Mesendoderm (in vitro differentiated cells): ENCODE measurements at regions not wholly inside any gene's neighbourhood (a gene's known extent, or its start where the extent isn't known, plus 50 kb on each side); places are given as distances from the start of the nearest gene placed in this dataset.

ENCODE experiments used
- DNase-seq: peaks from one replicate; pipeline ENCODE4 v3.0.0; 2013
- H2AK5ac ChIP-seq: 2 replicates; pipeline ENCODE4 v1.6.1; 2013; ENCODE audit warnings: low read length, inconsistent platforms
- H2BK120ac ChIP-seq: 2 replicates; pipeline ENCODE4 v1.6.1; 2013; ENCODE audit warnings: low read depth, mild to moderate bottlenecking, low read length, moderate library complexity, mixed read lengths
- H2BK15ac ChIP-seq: replicated peaks from 2 replicates; pipeline ENCODE4 v1.6.1; 2013; ENCODE audit warnings: low read depth, mild to moderate bottlenecking, moderate library complexity
- H2BK5ac ChIP-seq: 2 replicates; pipeline ENCODE4 v1.6.1; 2013; ENCODE audit warnings: low read length, inconsistent platforms
- H3K18ac ChIP-seq: 2 replicates; pipeline ENCODE4 v1.6.1; 2013; ENCODE audit warnings: mild to moderate bottlenecking, low read length, mixed read lengths
- H3K23ac ChIP-seq: one replicate; pipeline ENCODE4 v1.6.1; 2013; ENCODE audit warnings: low read length
- H3K27ac ChIP-seq: 2 replicates; pipeline ENCODE4 v1.5.1; 2013; ENCODE audit warnings: low read depth, mild to moderate bottlenecking, inconsistent platforms, low read length, moderate library complexity
- H3K27me3 ChIP-seq: 2 replicates; pipeline ENCODE4 v1.6.1; 2013; ENCODE audit warnings: low read length, control low read depth, mild to moderate bottlenecking, inconsistent platforms; ENCODE audit not compliant: insufficient read depth, poor library complexity
- H3K36me3 ChIP-seq: 2 replicates; pipeline ENCODE4 v1.6.1; 2013; ENCODE audit warnings: low read length, inconsistent platforms; ENCODE audit not compliant: control insufficient read depth, insufficient read depth
- H3K4ac ChIP-seq: one replicate; pipeline ENCODE4 v1.6.1; 2013; ENCODE audit warnings: low read depth, mild to moderate bottlenecking, low read length, moderate library complexity
- H3K4me1 ChIP-seq: 2 replicates; pipeline ENCODE4 v1.6.1; 2013; ENCODE audit warnings: low read depth, low read length, inconsistent platforms; ENCODE audit not compliant: control insufficient read depth
- H3K4me2 ChIP-seq: 2 replicates; pipeline ENCODE4 v1.6.1; 2013; ENCODE audit warnings: low read length
- H3K4me3 ChIP-seq: 2 replicates; pipeline ENCODE4 v1.5.1; 2013; ENCODE audit warnings: mild to moderate bottlenecking, low read length
- H3K56ac ChIP-seq: one replicate; pipeline ENCODE4 v1.6.1; 2013; ENCODE audit warnings: low read length
- H3K79me1 ChIP-seq: 2 replicates; pipeline ENCODE4 v1.6.1; 2013; ENCODE audit warnings: low read length, inconsistent platforms
- H3K79me2 ChIP-seq: 2 replicates; pipeline ENCODE4 v1.6.1; 2013; ENCODE audit warnings: mild to moderate bottlenecking, low read length; ENCODE audit not compliant: control insufficient read depth, insufficient read depth
- H3K9ac ChIP-seq: 2 replicates; pipeline ENCODE4 v1.6.1; 2013; ENCODE audit warnings: low read length, inconsistent platforms
- H4K5ac ChIP-seq: one replicate; pipeline ENCODE4 v1.6.1; 2013; ENCODE audit warnings: low read length
- H4K8ac ChIP-seq: one replicate; pipeline ENCODE4 v1.6.1; 2013; ENCODE audit warnings: low read depth, mild to moderate bottlenecking, control low read depth, low read length, moderate library complexity
- WGBS: extraction: QIAGEN DNeasy Blood & Tissue Kit; methylation state at CpG from one replicate; pipeline ENCODE4 v1.1.7; 2013; ENCODE audit warnings: low lambda C conversion rate, missing lambda C conversion rate; ENCODE audit not compliant: insufficient coverage; ENCODE audit errors: extremely low coverage; 5-methylcytosine and 5-hydroxymethylcytosine counted together

GRCh38 chr9:89933578-89933977 is 328.8 kb downstream of the GADD45G start:
- Histone ChIP-seq H3K79me1 (no peaks in the 10 kb centered on the region), H3K4me2 (no peak overlapping the region), H3K4ac (no peak overlapping the region), H3K27ac (no peak overlapping the region), H3K36me3 (no peaks in the 10 kb centered on the region), H2BK15ac (no peak overlapping the region), H3K9ac (no peak overlapping the region), H3K18ac (no peak overlapping the region), H4K5ac (no peak overlapping the region), H3K56ac (no peak overlapping the region), H2AK5ac (no peak overlapping the region), H3K23ac (no peak overlapping the region), H4K8ac (no peak overlapping the region), H2BK120ac (no peak overlapping the region), H3K79me2 (no peaks in the 10 kb centered on the region), H3K4me1 (no peaks in the 10 kb centered on the region), H3K27me3 (no peaks in the 10 kb centered on the region), H2BK5ac (no peak overlapping the region), H3K4me3 (no peak overlapping the region)
- WGBS = no CpG with 5 or more reads among the region's 4 CpGs
- no peak for DNase-seq

- Histone ChIP-seq H3K79me2 (no peaks in the 10 kb centered on the region), H3K9ac (no peak overlapping the region), H3K27ac (no peak overlapping the region), H3K79me1 (no peaks in the 10 kb centered on the region), H3K4ac (no peak overlapping the region), H2BK5ac (no peak overlapping the region), H2BK15ac (no peak overlapping the region), H3K4me3 (no peak overlapping the region), H3K23ac (no peak overlapping the region), H3K56ac (no peak overlapping the region), H2BK120ac (no peak overlapping the region), H4K5ac (no peak overlapping the region), H3K18ac (no peak overlapping the region), H3K4me1 (no peaks in the 10 kb centered on the region), H3K36me3 (no peaks in the 10 kb centered on the region), H4K8ac (no peak overlapping the region), H3K4me2 (no peak overlapping the region), H2AK5ac (no peak overlapping the region), H3K27me3 (no peaks in the 10 kb centered on the region)
- no CpG with 5 or more reads among the region's 6 CpGs for WGBS
- no peak for DNase-seq
Measured at GRCh38 chr9:89935115-89935514, 330.3 kb downstream of the GADD45G start.

DNA sequence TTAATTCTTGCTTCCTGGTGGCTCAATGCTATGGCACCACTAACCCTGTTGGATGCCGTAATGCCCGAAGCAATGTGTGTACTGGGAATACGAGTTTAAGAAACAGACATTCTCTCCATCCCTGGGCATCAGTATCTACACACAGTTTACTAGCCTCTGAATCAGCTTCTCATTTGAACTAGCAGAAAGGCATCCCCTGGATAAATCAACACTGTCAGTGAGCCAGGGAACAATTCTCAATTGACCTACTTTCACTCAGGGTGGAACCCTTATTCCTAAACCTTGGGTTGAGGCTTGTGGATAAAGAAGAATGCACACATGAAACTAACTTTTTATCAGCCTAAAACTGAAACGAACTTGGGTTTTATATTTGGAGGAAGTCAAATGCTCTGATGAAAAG is 331.0 kb downstream of the GADD45G start:
- DNase-seq = no peak
- H3K79me1 ChIP-seq = no peaks in the 10 kb centered on the region
- no peak overlapping the region for H3K18ac ChIP-seq
- H3K4me1 ChIP-seq = no peaks in the 10 kb centered on the region
- H3K56ac ChIP-seq = no peak overlapping the region
- H3K4me3 ChIP-seq = no peak overlapping the region
- no peak overlapping the region for H2AK5ac ChIP-seq
- no peak overlapping the region for H3K23ac ChIP-seq
- H3K27ac ChIP-seq = no peak overlapping the region
- no CpG with 5 or more reads among the region's 4 CpGs for WGBS
- H3K4ac ChIP-seq = no peak overlapping the region
- H3K4me2 ChIP-seq = no peak overlapping the region
- H4K5ac ChIP-seq = no peak overlapping the region
- no peak overlapping the region for H3K9ac ChIP-seq
- H3K79me2 ChIP-seq = no peaks in the 10 kb centered on the region
- no peak overlapping the region for H2BK120ac ChIP-seq
- no peak overlapping the region for H2BK15ac ChIP-seq
- H3K36me3 ChIP-seq = no peaks in the 10 kb centered on the region
- no peaks in the 10 kb centered on the region for H3K27me3 ChIP-seq
- no peak overlapping the region for H4K8ac ChIP-seq
- H2BK5ac ChIP-seq = no peak overlapping the region

DNA sequence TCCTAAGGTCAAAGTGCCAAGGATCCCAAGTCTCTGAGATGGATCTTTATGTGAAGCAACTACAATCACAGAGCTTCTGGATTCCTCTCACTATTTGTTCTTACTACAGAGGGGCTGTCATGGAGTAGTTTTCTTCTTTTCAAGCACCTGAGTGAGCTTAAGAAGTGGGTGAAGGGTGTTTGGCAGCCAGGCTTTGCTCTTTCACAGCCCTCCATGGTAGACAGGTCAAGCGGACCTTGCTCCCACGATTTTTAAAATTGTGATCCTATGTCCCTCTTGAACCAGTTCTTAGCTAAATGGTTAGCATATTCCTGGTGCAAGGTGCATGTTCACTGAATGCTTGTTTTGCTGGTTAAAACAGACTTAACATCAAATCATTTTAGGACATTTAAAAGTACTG is 332.2 kb downstream of the GADD45G start:
- Histone ChIP-seq H2BK15ac (no peak overlapping the region), H3K9ac (no peak overlapping the region), H3K27ac (no peak overlapping the region), H3K4me2 (no peak overlapping the region), H3K79me2 (no peaks in the 10 kb centered on the region), H2AK5ac (no peak overlapping the region), H3K18ac (no peak overlapping the region), H3K36me3 (no peaks in the 10 kb centered on the region), H2BK120ac (no peak overlapping the region), H3K23ac (no peak overlapping the region), H3K27me3 (no peaks in the 10 kb centered on the region), H3K79me1 (no peaks in the 10 kb centered on the region), H2BK5ac (no peak overlapping the region), H3K4ac (no peak overlapping the region), H4K5ac (no peak overlapping the region), H4K8ac (no peak overlapping the region), H3K4me3 (no peak overlapping the region), H3K4me1 (no peaks in the 10 kb centered on the region), H3K56ac (no peak overlapping the region)
- no peak for DNase-seq
- WGBS = no CpG with 5 or more reads among the region's 2 CpGs

DNA sequence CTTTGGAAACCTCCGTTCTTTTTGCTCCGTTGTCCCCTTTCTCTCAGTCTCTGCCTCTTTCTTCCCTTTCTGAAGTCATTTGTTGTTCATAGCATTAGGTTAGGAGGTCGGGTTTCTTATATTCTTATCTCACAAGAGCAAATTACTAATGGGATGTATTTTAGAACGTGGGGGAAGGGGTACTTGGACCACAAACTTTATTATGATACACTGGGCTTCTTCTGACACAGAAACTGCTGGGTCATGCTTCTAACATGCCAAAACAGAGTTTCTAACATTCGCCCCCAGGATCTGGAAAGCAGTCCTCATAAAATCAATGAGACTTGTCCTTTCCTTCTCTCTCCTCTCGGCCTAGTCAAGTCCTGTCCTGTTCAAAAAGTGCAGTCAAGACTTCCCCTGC is 334.4 kb downstream of the GADD45G start:
- no peak overlapping the region for H3K27ac ChIP-seq
- H2BK15ac ChIP-seq = no peak overlapping the region
- no peak overlapping the region for H3K56ac ChIP-seq
- H4K8ac ChIP-seq = no peak overlapping the region
- no peak overlapping the region for H3K9ac ChIP-seq
- H3K79me2 ChIP-seq = no peaks in the 10 kb centered on the region
- no peaks in the 10 kb centered on the region for H3K36me3 ChIP-seq
- no peak overlapping the region for H2BK5ac ChIP-seq
- H3K23ac ChIP-seq = no peak overlapping the region
- no peaks in the 10 kb centered on the region for H3K4me1 ChIP-seq
- no peak overlapping the region for H3K4me2 ChIP-seq
- H3K79me1 ChIP-seq = no peaks in the 10 kb centered on the region
- no peaks in the 10 kb centered on the region for H3K27me3 ChIP-seq
- no peak overlapping the region for H3K4ac ChIP-seq
- no peak overlapping the region for H3K4me3 ChIP-seq
- H2BK120ac ChIP-seq = no peak overlapping the region
- WGBS = no CpG with 5 or more reads among the region's 6 CpGs
- no peak overlapping the region for H3K18ac ChIP-seq
- no peak overlapping the region for H2AK5ac ChIP-seq
- no peak for DNase-seq
- H4K5ac ChIP-seq = peak overlapping the region; percentile 47

DNA sequence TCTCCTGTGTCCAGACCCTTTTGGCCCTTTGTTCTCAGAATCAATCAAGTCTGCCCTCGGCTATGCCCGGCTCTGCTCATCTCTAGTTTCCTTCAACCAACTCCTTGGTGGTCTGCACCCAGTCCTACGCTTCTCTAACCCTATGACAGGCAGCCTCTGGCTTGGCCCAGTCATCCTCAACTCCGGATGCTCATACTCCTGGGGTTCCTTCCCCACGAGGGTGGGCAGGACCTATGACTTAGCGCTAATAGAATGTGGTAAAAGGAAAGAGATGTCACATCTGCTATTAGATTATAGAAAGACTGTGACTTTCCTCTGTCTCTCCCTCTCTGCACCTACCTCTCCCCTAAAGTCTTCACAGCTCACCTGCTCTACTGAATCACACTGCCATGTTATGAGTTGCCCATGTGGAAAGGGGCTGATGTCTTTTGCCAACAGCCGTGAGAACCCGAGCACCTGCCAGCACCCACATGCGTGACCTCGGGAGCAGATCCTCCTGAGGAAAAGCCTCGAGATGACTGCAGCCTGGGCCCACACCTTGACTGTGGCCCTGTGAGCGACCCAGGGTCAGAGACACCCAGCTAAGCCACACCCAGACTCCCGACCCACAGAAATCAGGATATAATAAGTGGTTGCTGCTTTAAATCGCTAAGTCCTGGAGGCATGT is 334.9 kb downstream of the GADD45G start:
- H3K9ac ChIP-seq = no peak overlapping the region
- H3K79me2 ChIP-seq = no peaks in the 10 kb centered on the region
- no peak overlapping the region for H3K4ac ChIP-seq
- H3K4me2 ChIP-seq = no peak overlapping the region
- no peak overlapping the region for H3K4me3 ChIP-seq
- DNase-seq = no peak
- H3K79me1 ChIP-seq = no peaks in the 10 kb centered on the region
- H3K27me3 ChIP-seq = no peaks in the 10 kb centered on the region
- H2AK5ac ChIP-seq = no peak overlapping the region
- H3K23ac ChIP-seq = no peak overlapping the region
- H4K5ac ChIP-seq = peak overlapping the region; percentile 47
- no peak overlapping the region for H2BK5ac ChIP-seq
- no peak overlapping the region for H3K18ac ChIP-seq
- no peak overlapping the region for H2BK120ac ChIP-seq
- H2BK15ac ChIP-seq = no peak overlapping the region
- WGBS = no CpG with 5 or more reads among the region's 14 CpGs
- no peak overlapping the region for H3K27ac ChIP-seq
- H3K4me1 ChIP-seq = no peaks in the 10 kb centered on the region
- no peak overlapping the region for H3K56ac ChIP-seq
- H3K36me3 ChIP-seq = no peaks in the 10 kb centered on the region
- H4K8ac ChIP-seq = no peak overlapping the region
